RPMI8226 (cell line): ENCODE measurements at regions not wholly inside any gene's neighbourhood (a gene's known extent, or its start where the extent isn't known, plus 50 kb on each side); places are given as distances from the start of the nearest gene placed in this dataset.
A peak's percentile ranks its signal among the peaks of the same experiment; 100 is the strongest.
"Not testable (repeated sequence)": the region's sequence is repeated elsewhere in the genome, so short reads cannot be mapped to it uniquely, and the experiment has no call there.

Experiments used
- DNase-seq: peaks from one replicate; pipeline ENCODE4 v3.0.0-alpha.2; 2015

- DNase-seq = peak; percentile 43
These were observed 129.7 kb upstream of the BTN3A2 start for GRCh38 chr6:26235302-26235670.

GRCh38 chr6:26239415-26239814 lies 125.6 kb upstream of the BTN3A2 start:
- not testable (repeated sequence) for DNase-seq

- DNase-seq = no peak
These were observed 124.6 kb upstream of the BTN3A2 start for GRCh38 chr6:26240157-26241032.

- no peak for DNase-seq
These were observed 123.7 kb upstream of the BTN3A2 start for GRCh38 chr6:26241033-26241895.

GRCh38 chr6:26243132-26243531 lies 121.9 kb upstream of the BTN3A2 start:
- no peak for DNase-seq

GRCh38 chr6:26243752-26244151 lies 121.2 kb upstream of the BTN3A2 start:
- no peak for DNase-seq

GRCh38 chr6:26246058-26246457 lies 118.9 kb upstream of the BTN3A2 start:
- DNase-seq = no peak

- no peak for DNase-seq
These were observed 118.4 kb upstream of the BTN3A2 start for GRCh38 chr6:26246553-26246952.

GRCh38 chr6:26249707-26249956 lies 115.4 kb upstream of the BTN3A2 start:
- DNase-seq = no peak

GRCh38 chr6:26249957-26250697 lies 114.9 kb upstream of the BTN3A2 start:
- peak; percentile 94 for DNase-seq

GRCh38 chr6:26250698-26251044 lies 114.3 kb upstream of the BTN3A2 start:
- DNase-seq = no peak

- peak; percentile 92 for DNase-seq
These were observed 113.5 kb upstream of the BTN3A2 start for GRCh38 chr6:26251354-26252076.

GRCh38 chr6:26252077-26252472 lies 112.9 kb upstream of the BTN3A2 start:
- DNase-seq = peak; percentile 34

- DNase-seq = no peak
These were observed 110.3 kb upstream of the BTN3A2 start for GRCh38 chr6:26254724-26255123.

- DNase-seq = no peak
These were observed 107.7 kb upstream of the BTN3A2 start for GRCh38 chr6:26257272-26257671.

GRCh38 chr6:26258212-26258977 lies 106.6 kb upstream of the BTN3A2 start:
- no peak for DNase-seq

- no peak for DNase-seq
These were observed 104.8 kb upstream of the BTN3A2 start for GRCh38 chr6:26260110-26260637.

GRCh38 chr6:26260725-26261490 lies 104.1 kb upstream of the BTN3A2 start:
- DNase-seq = no peak

GRCh38 chr6:26264547-26264946 lies 100.5 kb upstream of the BTN3A2 start:
- no peak for DNase-seq

- DNase-seq = no peak
These were observed 97.9 kb upstream of the BTN3A2 start for GRCh38 chr6:26267083-26267589.
